HG02884 (cell line): ENCODE measurements at regions not wholly inside any gene's neighbourhood (a gene's known extent, or its start where the extent isn't known, plus 50 kb on each side); places are given as distances from the start of the nearest gene placed in this dataset.

ENCODE experiments used
- ATAC-seq: cut with Tn5 transposase; IDR thresholded peaks from one replicate; pipeline ENCODE4 v1.9.1; 2021; ENCODE audit warnings: mild to moderate bottlenecking, moderate library complexity; ENCODE audit not compliant: unreplicated experiment

DNA sequence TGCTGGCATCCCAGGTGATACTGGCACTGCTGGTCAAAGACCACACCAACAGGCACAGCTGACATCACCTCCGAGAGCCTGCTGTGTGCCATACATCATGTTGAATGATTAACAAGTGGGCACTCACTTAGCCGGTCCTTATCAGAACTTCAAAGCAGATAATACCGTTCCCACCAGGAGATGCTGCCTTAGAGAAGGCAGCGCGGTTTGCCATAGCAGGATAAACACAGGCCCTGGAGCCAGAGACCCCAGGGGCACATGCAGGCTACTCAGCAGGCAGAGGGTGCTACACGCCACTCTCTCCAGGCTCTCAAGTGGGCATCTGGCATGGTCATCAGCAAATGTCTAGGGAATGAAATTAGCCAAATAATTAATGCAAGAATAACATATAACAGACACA is 86.5 kb upstream of the CST7 start:
- no peak for ATAC-seq

DNA sequence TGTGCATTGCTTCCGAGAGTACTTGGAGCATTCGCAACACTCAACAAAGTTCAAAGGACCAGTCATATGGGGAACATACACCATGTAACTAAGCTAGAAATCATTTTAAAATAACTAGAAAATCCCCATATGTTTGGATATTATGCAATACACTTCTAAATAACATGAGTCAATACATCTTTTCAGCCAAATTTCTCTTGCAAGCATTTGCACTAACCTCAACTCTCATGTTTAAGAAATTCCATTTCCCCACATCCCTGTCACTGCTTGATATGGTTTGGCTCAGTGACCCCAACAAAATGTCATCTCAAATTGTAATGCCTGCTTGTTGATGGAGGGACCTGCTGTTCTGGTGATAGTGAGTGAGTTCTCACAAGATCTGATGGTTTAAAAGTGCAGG is 85.7 kb upstream of the CST7 start:
- ATAC-seq, result no peak

DNA sequence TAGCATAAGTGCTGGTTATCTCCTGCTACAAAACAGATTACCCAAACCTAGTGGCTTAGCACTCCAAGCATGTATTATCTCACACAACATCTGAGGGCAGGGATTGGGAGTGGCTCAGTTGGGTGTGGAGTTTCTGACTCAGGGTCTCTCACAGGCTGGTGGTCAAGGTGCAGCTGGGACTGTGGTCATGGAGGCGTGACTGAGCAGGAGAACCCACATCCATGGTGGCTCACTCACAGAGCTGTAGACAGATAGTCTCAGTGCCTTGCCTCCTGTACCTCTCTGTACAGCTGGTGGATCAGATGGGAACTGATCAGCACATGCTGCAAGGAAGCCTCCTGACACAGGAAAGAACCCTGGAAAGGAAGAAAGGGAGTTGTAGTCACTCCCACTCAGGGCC is 83.1 kb upstream of the CST7 start:
- ATAC-seq, result no peak

DNA sequence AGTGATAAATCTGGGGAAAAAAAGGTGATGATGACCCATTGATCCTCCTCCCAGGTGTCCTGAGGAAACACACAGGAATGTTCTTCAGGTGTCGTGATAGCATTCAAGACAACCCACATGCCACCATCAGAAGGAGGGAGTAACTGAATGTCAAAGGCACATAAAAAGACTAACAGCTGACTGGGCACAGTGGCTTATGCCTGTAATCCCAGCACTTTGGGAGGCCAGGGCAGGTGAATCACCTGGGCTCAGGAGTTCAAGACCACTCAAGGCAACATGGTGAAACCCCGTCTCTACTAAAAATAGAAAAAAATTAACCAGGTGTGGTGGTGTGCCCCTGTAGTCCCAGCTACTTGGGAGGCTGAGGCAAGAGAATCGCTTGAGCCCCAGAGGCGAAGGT is 82.3 kb upstream of the CST7 start:
- no peak for ATAC-seq

DNA sequence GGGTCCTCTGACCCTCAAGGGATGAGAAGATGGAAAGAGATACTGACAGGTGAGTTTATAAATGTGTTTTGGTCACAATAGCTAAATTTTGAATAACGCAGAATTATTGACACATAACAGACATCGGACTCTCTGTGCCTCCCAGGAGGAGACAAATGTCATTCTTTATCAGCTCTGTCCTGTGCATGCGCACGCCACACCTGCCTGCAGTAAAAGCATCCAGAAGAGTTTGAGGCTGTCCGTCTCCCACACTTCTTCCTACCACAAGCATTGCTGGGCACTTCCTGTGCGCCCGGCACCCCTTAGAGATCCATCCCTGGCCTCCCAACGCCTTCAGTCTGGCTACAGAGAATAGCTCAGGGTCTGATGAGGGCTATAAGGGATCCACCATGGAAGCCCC is 81.5 kb upstream of the CST7 start:
- ATAC-seq, result no peak

DNA sequence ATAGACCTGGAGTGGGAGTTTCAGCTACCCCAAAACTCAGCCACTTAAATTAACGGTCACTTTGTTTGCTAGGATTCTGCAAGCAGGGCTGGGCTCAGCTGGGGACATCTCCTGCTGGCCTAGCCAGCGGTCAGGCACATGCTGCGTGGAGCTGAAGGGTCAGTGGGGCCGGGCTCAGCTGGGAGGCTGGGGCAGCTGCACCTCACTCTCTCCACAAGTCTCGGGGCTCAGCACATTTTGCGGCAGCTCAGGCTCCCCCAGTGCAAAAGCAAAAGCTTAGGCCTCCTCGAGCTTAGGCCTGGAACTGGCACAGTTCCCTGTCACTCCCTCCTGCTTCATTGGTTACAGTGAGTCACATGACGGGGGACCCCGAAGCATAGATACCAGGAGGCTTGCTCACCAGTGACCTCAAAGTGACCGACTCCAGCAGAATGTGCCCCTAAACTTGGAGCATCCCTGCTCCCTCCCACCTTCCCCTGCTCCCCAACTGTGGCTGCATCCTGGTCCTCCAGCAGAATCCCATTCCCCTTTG is 80.6 kb upstream of the CST7 start:
- ATAC-seq, result no peak

DNA sequence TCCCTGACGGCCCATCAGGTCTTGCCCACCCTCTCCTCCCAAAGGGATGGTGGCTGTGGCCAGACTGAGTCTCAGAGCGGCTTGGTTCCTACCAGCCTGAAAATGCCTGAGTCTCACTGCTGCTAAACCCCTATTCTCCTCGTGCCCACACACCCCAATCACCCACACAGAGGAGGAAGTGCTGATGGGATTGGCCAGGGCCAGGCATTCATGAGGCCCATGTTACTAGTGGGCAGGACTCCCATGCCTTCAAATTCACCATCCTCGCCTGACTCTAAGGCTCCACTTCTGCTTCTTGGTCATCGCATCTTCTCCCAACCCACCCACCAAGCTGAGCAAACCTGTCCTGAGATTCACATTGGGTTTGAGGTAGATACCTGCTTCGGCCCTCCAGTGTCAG is 80.1 kb upstream of the CST7 start:
- ATAC-seq, result no peak

DNA sequence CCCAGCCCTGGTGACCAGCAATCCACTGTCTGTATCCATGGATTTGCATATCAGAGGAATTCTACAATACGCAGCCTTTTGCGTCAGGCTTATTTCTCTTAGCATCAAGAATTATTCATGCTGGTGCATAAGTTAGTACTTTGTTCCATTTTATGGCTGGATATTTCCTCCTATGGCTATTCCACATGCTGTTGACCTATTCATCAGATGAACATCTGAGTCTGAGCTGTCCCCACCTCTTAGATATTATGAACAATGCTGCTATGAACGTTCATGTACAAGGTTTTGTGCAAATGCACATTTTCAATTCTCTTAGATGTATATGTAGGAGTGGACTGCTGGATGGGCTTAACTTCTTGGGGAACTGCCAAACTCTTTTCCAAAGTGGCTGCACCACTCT is 79.0 kb upstream of the CST7 start:
- no peak for ATAC-seq

DNA sequence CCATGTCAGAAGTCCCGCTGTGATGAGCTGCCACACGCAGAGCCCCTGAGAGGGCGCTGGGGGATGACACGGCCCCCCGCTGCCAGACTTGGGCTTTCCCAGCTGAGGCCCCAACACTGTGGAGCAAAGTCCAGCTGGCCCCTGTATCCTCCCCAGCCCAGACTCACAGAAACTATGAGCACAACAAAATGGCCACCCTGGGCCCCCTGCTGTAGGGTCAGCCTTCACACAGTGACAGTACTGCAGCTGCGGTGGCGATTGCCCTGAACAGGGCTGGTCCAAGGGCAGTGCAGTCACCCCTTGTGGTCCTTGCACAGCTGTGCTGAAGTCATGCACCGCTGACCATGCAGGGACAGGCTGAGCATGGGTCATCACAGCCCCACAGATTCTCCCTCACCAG is 78.2 kb upstream of the CST7 start:
- no peak for ATAC-seq

DNA sequence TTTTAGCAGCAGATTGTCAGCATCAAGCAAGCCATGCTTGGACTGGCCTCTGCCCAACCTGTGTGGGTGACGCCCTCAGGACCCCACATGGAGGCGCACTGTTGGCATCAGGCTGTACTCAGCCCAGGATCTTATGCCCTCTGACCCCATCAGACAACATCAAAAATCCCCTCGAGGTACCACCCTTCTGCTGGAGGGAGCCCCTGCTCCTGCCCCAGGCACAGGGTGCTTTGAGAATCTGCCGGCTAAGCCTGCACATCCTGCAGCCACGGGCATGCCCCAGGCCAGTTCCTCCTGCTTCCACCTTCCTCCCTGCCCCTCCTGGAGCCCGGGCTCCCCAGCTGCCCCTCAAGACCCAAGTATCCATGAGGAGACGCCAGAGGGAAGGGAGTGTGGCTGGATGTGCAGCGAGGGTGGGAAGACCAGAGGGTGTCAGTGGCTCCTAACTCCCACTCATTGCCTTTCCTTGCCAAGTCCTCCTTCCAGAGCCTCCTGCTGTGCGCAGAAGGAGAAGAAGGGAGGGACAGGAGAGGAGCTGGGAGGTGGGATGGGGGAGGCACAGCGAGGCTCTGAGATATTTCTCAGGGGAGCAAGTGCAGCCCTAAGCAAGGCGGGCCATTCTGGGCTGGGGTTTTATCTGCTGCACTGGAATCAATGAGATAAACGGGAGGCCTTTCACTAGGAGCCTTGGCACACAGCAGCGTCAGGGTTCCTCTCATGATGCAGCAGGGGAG is 77.4 kb upstream of the CST7 start:
- ATAC-seq, result no peak

DNA sequence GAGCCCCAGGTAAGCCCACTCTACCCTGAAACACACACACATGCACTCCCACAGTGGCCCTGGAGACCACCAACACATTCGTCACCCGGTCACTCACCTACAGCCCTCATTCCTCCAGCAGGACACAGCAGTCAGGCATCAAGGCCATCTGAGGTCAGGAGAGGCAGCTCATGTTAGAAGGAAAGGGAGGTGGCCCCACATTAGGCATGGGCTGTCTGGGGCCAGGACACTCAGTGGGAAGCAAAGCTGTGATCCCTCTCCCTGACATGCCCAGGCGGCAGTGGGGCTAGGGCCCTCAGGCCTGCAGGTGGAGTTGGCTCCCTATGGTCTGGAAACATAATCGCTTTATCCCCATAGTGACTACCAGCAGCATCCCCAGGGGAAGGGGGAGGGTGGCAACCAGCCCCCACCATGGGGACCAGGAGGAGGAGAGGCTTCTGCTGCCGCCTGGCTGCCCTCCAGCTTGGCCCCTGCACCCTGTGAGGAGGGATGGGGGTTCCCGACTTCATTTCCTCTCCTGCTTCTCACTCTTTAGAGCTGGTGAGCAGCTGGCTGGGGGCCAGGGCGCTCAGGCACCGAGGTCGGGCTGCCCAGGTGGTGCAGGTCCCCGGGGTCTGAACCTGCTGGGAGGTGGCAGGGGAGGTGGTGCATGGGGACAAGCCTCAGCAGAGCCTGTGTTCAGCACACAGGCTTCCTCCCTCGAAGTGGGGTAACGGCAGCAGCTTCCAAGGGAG is 76.6 kb upstream of the CST7 start:
- no peak for ATAC-seq

DNA sequence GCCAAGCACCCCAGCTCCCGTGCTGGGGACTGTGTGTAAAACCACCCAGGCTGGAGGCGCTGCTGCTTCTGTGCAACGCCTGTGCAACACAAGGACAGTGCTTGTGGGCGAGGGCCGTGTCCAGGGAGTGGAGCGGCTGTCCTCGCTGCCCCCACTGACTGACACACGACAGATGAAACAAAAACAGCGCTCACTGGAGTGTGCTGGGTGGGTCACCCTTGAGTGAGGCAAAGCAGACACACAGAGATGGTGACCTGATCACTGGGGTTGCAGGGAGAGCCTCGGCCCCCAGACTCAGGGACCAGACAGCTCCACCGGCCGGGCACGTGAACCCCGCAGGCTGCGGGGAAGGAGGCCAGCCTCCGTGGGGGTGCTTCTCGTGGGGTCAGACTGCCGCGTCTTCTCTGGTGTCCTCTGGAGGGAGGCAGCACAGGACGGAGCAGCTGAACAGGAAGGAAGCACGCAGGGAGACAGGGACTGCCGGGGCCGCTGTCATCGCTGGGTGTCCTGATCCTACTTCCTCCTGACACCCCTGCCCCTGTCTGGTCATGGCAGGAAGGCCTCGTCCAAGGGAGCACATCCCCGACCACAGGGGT is 75.9 kb upstream of the CST7 start:
- no peak for ATAC-seq

DNA sequence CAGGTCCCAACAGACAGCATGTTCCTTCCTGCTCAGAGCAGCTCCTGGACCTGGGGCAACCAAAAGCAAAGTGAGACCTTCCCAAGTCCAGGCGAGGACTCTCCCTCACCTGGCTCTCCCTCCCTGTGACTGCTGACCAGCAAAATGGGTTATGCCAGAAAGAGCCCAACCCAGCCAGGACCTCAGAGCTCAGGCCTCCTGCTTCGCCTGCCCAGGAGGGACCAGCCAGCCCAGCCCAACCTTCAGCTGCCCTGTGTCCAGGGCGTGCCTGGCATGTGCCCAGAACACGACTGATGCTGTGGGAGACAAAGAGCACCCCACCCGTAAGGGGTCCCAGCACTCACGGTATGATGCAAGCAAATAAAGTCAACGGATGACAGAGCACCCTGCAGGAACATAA is 74.0 kb upstream of the CST7 start:
- ATAC-seq, result no peak

DNA sequence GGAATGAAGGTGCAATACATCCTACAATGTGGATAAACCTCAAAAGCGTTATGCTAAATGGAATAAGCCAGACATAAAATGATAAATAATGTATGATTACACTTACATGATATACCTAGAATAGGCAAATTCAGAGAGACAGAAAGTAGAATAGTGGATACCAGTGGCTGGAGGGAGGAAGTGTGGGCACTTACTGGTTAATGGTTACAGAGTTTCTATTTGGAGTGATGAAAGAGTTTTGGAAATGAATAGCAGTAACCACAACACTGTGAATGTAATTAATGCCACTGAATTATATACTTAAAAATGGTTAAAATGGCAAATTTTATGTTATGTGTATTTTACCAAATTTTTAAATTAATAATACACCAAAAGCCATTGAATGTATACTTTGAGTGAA is 71.4 kb upstream of the CST7 start:
- no peak for ATAC-seq

DNA sequence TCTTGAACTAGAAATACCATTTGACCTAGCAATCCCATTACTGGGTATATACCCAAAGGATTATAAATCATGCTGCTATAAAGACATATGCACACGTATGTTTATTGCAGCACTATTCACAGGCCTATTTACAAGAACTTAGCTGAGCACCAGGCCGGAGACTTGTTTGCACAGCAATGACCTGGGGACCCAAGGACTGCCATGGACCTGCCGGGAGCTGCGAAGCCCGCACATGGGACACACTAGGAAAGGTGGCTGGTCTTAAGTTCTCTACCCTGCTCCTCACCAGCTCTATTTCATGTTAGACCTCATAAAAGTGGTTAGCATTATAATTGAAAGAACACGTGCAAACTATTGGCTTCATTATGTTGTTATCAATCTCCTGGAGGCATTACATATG is 70.4 kb upstream of the CST7 start:
- ATAC-seq, result no peak

DNA sequence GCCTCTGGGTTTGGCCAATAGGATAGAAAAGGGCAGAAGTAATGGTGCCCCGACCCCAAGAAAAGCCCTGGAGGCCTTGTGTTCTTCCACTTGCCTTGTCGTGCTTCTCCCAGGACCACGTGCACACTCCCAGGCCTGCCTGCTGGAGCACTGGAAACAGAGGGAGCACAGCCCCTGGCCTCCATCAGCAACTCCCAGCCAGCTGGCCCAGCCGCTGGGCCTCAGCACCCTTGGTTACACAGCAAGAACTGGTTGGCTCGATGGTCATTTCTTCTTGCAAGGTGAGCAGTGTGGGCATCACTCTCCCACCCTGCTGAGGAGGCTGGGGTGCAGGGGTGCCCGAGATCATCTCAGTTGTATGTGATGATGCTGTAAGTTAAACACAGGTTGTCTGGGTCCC is 69.2 kb upstream of the CST7 start:
- ATAC-seq, result no peak

DNA sequence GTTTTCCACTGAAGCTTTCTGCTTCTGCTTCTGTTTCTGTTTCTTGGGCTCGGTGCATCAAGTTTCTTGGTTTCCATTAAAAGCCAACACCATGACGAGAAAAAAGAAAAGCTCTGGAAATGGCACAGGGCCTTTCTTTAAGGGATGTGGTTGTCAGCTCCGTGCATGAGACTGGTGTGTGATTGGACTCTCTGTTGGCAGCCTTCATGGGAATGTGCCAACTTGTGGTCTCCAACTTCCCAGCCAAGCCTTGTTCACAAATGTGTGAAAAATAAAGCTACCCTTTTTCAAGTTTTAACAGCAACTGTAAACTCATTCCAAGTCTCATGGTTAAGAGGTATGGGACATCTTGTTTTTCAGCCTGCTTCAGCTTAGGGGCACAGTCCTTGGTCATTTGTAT is 68.7 kb upstream of the CST7 start:
- ATAC-seq, result no peak

DNA sequence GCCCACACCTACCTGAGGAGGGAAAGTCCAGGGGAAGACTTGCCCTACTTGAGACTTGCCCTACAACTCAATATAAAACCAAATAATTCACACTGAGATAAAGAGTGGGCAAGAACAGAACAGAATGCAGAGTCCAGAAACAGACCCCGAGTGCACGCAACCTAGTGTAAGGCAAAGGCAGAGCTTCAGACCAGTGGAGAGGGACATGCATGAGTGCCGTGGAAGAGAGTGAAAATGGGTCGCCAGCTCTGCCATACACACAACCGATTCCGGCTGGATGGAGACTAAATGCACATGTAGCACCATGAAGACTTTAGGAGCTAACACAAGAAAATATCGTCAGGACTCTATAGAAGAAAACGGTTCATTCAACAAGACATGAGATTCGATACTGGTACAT is 58.8 kb upstream of the CST7 start:
- no peak for ATAC-seq

DNA sequence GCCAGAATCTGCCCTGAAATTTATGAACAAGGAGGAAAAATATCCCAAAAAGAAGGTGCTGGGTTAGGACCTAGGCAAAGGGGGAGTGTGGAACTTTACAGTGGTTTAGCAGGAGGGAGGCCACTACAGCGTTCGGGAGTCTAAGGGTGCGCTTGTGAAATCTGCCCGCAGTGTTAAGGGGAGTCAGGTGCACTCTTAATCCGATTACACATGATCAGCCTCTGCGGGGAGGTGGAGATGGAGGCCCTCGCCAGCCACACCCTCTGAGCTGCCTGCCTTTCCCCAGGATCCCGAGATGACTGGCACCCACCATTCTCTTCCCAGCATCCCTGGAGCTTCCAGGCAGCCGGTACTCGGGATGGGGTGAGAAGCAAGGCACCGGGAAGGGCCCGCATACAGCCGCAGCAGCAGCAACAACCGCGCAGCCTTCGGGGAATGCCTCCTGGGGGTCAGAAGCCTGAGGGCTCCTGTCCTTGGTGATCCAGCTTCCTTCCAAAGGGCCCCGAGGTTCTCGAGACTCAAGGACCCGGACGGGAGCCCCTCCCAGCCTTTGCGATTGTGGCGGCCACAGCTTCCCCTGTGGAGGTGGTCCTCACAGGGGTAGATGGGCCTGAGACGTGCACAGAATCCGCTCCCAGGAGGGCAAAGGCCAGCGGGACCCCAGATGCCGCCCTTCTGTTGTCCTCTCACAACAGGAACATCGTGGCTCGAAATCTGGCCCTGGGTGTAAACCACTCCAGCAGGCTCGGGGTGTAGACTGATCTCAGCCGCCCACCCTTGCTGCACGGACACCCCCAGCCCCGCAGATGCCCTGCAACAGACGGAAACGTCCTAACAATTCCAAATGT is 57.3 kb upstream of the CST7 start:
- ATAC-seq, result no peak

DNA sequence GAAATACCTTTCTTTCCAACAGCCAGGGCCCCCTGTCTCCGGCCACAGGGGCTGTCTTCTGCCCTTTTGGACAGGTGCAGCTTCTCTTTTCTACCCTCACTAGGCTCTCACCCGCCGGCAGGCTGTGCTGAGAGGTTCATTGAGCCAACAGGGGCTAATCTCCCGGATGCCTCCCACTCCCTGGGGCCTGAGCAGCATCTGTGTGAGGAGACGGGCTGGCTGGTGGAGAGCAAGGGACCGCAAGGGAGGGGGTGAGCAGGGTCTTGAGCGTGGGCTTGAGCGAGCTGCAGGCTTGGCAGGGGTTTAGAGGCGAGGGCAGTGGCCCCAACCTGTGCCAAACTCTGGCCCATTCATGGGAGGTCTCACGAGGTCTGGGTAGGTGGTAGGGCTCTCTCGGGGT is 56.5 kb upstream of the CST7 start:
- ATAC-seq, result no peak

DNA sequence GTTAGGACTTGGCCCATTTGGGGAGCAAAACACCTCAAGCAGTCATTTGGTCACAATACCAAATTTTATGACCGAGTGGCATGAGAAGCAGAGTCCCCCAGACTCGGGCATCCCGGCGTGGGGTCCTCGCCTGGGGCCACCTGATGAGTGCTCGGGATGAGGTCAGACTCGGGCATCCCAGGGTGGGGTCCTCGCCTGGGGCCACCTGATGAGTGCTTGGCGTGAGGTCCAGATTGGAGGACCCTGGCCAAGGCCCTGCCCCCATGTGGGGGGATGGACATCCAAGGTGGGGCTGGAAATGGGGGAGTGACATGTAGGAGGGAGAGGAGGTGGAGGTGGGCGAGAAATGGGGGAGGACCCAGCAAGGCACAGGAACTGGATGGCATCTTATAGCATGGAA is 56.1 kb upstream of the CST7 start:
- no peak for ATAC-seq
